Progenitor cell of endocrine pancreas (in vitro differentiated cells): ENCODE measurements at regions not wholly inside any gene's neighbourhood (a gene's known extent, or its start where the extent isn't known, plus 50 kb on each side); places are given as distances from the start of the nearest gene placed in this dataset.

Experiments used
- DNase-seq: peaks from one replicate; pipeline ENCODE4 v3.0.0; 2021; ENCODE audit warnings: low spot score; ENCODE audit not compliant: unreplicated experiment
- H3K27ac Mint-ChIP-seq: 2 replicates; pipeline ENCODE4 v1.8.0; 2021; ENCODE audit warnings: mild to moderate bottlenecking, moderate library complexity, mixed read lengths
- H3K27me3 Mint-ChIP-seq: 2 replicates; pipeline ENCODE4 v1.8.0; 2021; ENCODE audit warnings: mixed read lengths
- H3K36me3 Mint-ChIP-seq: 2 replicates; pipeline ENCODE4 v1.8.0; 2022; ENCODE audit warnings: mixed read lengths; ENCODE audit not compliant: insufficient read depth
- H3K4me1 Mint-ChIP-seq: 2 replicates; pipeline ENCODE4 v1.8.0; 2021; ENCODE audit warnings: low read depth, mixed read lengths
- H3K4me3 Mint-ChIP-seq: 2 replicates; pipeline ENCODE4 v1.8.0; 2021; ENCODE audit warnings: low read depth, mild to moderate bottlenecking, moderate library complexity, mixed read lengths
- H3K9me3 Mint-ChIP-seq: 2 replicates; pipeline ENCODE4 v1.8.0; 2021; ENCODE audit warnings: low read depth, mixed read lengths
- TF ChIP-seq, protein P1 (sequence below): fragments of 200-600 bp; sonication (generic); IDR thresholded peaks from one replicate; pipeline ENCODE4 v1.5.0; 2021; ENCODE audit warnings: antibody characterized with exemption, mild to moderate bottlenecking; ENCODE audit not compliant: unreplicated experiment

DNA sequence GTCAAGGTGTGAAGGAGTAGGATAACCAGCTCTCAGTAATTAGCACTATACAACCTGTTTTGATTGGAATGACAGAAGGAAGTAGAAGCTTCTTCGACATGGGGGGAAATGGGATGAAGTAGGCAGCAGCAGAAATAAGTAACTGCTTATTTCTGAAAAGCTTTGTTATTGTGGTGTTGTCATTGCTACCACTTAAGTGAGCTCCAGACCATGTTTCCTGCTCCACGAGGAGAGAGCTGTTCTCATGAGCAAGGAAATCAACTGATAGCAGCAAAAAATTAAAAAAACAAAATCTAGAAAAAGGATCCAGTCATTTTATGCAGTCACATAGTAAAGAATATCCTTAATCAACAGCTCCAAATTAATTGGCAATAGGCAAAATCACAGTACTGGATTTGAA lies 106.1 kb upstream of the TLL1 start:
- Mint-ChIP-seq H3K27me3 (no peaks in the 10 kb centered on the region), H3K4me1 (no peaks in the 10 kb centered on the region), H3K4me3 (no peak overlapping the region), H3K36me3 (no peaks in the 10 kb centered on the region), H3K27ac (no peak overlapping the region), H3K9me3 (peaks cover under 1% of the 10 kb centered on the region)
- DNase-seq = no peak
- TF ChIP-seq, protein P1, sequence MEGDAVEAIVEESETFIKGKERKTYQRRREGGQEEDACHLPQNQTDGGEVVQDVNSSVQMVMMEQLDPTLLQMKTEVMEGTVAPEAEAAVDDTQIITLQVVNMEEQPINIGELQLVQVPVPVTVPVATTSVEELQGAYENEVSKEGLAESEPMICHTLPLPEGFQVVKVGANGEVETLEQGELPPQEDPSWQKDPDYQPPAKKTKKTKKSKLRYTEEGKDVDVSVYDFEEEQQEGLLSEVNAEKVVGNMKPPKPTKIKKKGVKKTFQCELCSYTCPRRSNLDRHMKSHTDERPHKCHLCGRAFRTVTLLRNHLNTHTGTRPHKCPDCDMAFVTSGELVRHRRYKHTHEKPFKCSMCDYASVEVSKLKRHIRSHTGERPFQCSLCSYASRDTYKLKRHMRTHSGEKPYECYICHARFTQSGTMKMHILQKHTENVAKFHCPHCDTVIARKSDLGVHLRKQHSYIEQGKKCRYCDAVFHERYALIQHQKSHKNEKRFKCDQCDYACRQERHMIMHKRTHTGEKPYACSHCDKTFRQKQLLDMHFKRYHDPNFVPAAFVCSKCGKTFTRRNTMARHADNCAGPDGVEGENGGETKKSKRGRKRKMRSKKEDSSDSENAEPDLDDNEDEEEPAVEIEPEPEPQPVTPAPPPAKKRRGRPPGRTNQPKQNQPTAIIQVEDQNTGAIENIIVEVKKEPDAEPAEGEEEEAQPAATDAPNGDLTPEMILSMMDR = no peak

DNA sequence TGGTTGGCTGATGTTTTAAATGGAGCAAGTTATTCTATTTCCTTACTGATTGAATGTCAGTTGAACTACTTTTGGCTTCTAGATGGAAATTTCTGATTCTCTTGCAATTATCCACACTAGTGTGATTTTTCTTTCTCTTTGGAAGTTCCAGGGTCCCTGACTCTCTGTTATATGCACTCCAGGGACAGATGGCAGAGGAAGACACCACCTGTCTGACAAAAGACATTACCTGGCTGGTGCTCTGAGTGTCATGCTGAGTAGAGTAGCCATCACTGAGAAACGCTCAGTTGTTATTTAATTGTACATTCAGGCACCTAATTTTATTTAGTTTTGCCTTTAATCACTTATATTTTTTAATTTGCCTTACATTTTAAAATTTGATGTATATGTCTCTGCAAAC lies 105.4 kb upstream of the TLL1 start:
- Mint-ChIP-seq H3K4me3 (no peak overlapping the region), H3K36me3 (no peaks in the 10 kb centered on the region), H3K4me1 (no peaks in the 10 kb centered on the region), H3K9me3 (peaks cover 4% of the 10 kb centered on the region), H3K27me3 (no peaks in the 10 kb centered on the region), H3K27ac (no peak overlapping the region)
- TF ChIP-seq, protein P1 = no peak
- DNase-seq = no peak

DNA sequence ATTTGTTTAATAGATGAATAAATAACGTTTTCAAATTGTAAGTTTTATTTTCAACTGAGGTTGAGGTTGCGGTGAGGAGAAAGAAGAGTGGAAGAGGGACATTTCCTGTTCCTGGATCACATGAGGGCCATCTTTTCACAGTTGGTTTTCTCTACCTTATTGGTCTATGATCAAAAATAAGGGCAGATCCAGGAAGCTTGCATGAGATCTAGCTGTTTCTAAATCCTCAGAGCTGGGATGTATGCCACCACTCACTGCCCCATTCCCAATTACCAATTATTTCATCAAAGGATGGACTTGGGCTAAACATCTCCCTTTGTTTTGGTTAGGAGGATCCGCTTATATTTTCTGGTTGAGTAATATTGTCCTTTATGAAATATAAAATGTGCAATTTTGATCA lies 104.8 kb upstream of the TLL1 start:
- TF ChIP-seq, protein P1 = no peak
- no peaks in the 10 kb centered on the region for H3K4me1 Mint-ChIP-seq
- H3K27me3 Mint-ChIP-seq = no peaks in the 10 kb centered on the region
- no peak overlapping the region for H3K27ac Mint-ChIP-seq
- no peaks in the 10 kb centered on the region for H3K36me3 Mint-ChIP-seq
- H3K9me3 Mint-ChIP-seq = peaks cover 4% of the 10 kb centered on the region
- DNase-seq = no peak
- H3K4me3 Mint-ChIP-seq = no peak overlapping the region

DNA sequence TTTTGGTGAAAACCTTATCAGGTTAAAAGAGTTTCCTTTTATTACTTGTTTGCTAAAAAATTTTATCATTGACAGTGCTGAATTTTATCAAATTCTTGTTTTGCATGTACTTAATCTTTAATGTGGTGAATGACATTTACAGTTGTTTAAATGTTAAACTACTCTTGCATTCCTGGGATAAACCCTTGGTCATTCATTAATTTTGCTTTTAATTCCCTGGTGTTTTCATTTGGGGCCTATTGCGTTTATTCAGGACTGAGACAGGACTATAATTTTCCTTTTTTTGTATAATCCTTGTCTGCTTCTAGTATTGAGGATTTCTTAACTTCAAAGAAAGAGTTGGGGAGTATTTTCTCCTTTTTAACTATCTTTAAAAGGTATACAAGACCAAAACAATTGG lies 98.7 kb upstream of the TLL1 start:
- Mint-ChIP-seq H3K27me3 (no peaks in the 10 kb centered on the region), H3K4me3 (no peak overlapping the region), H3K27ac (no peak overlapping the region), H3K4me1 (no peaks in the 10 kb centered on the region), H3K36me3 (no peaks in the 10 kb centered on the region), H3K9me3 (peaks cover 10% of the 10 kb centered on the region)
- TF ChIP-seq, protein P1 = no peak
- DNase-seq = no peak

DNA sequence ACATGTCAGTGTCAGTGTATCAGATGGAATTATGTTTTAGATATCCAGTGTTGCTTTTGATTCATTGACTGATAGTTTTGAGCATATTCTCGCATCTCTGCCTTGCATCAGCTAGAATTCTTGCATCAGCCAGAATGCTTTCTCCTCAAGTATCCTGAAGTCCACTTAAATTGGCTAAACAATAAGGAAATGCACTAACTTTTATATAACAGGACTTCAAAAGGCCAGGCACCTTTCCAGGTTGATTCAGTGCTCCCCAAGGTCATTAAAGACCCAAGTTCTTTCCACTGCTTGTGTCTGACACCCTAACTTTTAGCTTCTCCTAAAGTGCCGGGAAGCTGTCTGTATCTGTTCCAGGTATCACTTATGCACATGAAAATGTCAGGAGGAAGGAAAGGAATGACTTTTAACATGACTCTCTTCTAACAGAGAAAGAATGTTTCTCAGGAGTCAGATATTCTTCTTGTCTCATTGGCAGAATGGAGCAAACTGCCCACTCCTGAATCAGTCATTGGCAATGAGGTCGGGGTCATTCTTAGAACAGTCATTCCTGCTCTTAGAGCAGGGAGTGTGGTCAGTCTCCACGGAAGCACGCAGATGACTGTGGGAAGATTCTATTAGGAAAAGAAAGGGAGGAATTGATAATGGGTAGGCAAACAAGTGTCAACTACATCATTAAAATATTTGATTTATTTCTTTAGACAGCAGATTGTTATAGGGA lies 92.9 kb upstream of the TLL1 start:
- Mint-ChIP-seq H3K4me1 (peaks cover 2% of the 10 kb centered on the region), H3K36me3 (no peaks in the 10 kb centered on the region), H3K27me3 (no peaks in the 10 kb centered on the region), H3K4me3 (no peak overlapping the region), H3K27ac (no peak overlapping the region), H3K9me3 (peaks cover 6% of the 10 kb centered on the region)
- DNase-seq = no peak
- TF ChIP-seq, protein P1 = no peak
